NCI-H1417 treated with DMSO at 0.1 percent for 48 hours (cell line): ENCODE measurements at regions not wholly inside any gene's neighbourhood (a gene's known extent, or its start where the extent isn't known, plus 50 kb on each side); places are given as distances from the start of the nearest gene placed in this dataset.

Source experiments
- DNase-seq: peaks from one replicate; lab custom pipeline; 2025; lab: John Stamatoyannopoulos, UW

- DNase-seq, result no peak
Measured at GRCh38 chr21:35895598-35895997, 164.7 kb downstream of the SETD4 start.

- DNase-seq, result no peak
Measured at GRCh38 chr21:35893156-35893555, 167.2 kb downstream of the SETD4 start.

- no peak for DNase-seq
Measured at GRCh38 chr21:35886887-35887286, 173.4 kb downstream of the SETD4 start.

- DNase-seq, result no peak
Measured at GRCh38 chr21:35885942-35886541, 174.3 kb downstream of the SETD4 start.

GRCh38 chr21:35882791-35883240 lies 177.5 kb downstream of the SETD4 start:
- no peak for DNase-seq

- DNase-seq, result no peak
Measured at GRCh38 chr21:35873441-35873840, 186.9 kb downstream of the SETD4 start.

- no peak for DNase-seq
Measured at GRCh38 chr21:35871906-35872305, 188.4 kb downstream of the SETD4 start.

GRCh38 chr21:35868869-35869223 lies 191.5 kb downstream of the SETD4 start:
- no peak for DNase-seq

- no peak for DNase-seq
Measured at GRCh38 chr21:35868005-35868868, 192.1 kb downstream of the SETD4 start.

GRCh38 chr21:35864039-35864438 lies 196.3 kb downstream of the SETD4 start:
- no peak for DNase-seq

GRCh38 chr21:35862969-35863368 lies 197.4 kb downstream of the SETD4 start:
- DNase-seq, result no peak

- no peak for DNase-seq
Measured at GRCh38 chr21:35861661-35862060, 198.7 kb downstream of the SETD4 start.

GRCh38 chr21:35860189-35860869 lies 200.0 kb downstream of the SETD4 start:
- DNase-seq, result no peak

- DNase-seq, result no peak
Measured at GRCh38 chr21:35859677-35860076, 200.6 kb downstream of the SETD4 start.

GRCh38 chr21:35857095-35857494 lies 203.2 kb downstream of the SETD4 start:
- DNase-seq, result no peak

- no peak for DNase-seq
Measured at GRCh38 chr21:35855484-35855883, 204.8 kb downstream of the SETD4 start.

GRCh38 chr21:35854281-35854680 lies 206.0 kb downstream of the SETD4 start:
- DNase-seq, result no peak

GRCh38 chr21:35853321-35854239 lies 206.7 kb downstream of the SETD4 start:
- DNase-seq, result no peak

- no peak for DNase-seq
Measured at GRCh38 chr21:35852820-35853219, 207.5 kb downstream of the SETD4 start.

GRCh38 chr21:35850542-35851103 lies 209.7 kb downstream of the SETD4 start:
- no peak for DNase-seq

GRCh38 chr21:35850029-35850428 lies 210.3 kb downstream of the SETD4 start:
- DNase-seq, result no peak

- DNase-seq, result no peak
Measured at GRCh38 chr21:35849144-35849543, 211.2 kb downstream of the SETD4 start.
